ENCODE measurements at regions not wholly inside any gene's neighbourhood (a gene's known extent, or its start where the extent isn't known, plus 50 kb on each side); places are given as distances from the start of the nearest gene placed in this dataset.

- TF ChIP-seq POLR2A (IDR thresholded peaks at IDR 0.05) (no peak), CTCF (IDR thresholded peaks at IDR 0.05) (no peak), POLR2AphosphoS5 (IDR thresholded peaks at IDR 0.05) (no peak)
These were observed 412.8 kb upstream of the TBX3 start for GRCh38 chr12:115096588-115097397.
